GM12878 (cell line): ENCODE measurements at regions not wholly inside any gene's neighbourhood (a gene's known extent, or its start where the extent isn't known, plus 50 kb on each side); places are given as distances from the start of the nearest gene placed in this dataset.

Experiments
- ATAC-seq: fragments of 200-7000 bp; cut with Tn5 transposase; 3 replicates; pipeline ENCODE4 v1.9.1; 2020; ENCODE audit warnings: mild to moderate bottlenecking, moderate library complexity
- BruUV-seq: library from RNA; stranded (reverse); fragments of 400-500 nt; replicated peaks from 2 replicates; lab custom pipeline; 2021; lab: Mats Ljungman, UMichigan
- CTCF ChIA-PET: fragments of 300-600 bp; sonication (Branson Sonifier 250); formaldehyde crosslinking; extraction: SDS; loops from one replicate; lab custom pipeline; 2021; ENCODE audit warnings: inconsistent platforms; lab: Yijun Ruan, JAX
- POLR2A ChIA-PET: fragments of 350-600 bp; formaldehyde crosslinking; extraction: SDS; loops from one replicate; lab custom pipeline; 2021; ENCODE audit warnings: inconsistent platforms; lab: Charles Lee
- RAD21 ChIA-PET: fragments of 300-600 bp; sonication (Branson Sonifier 250); formaldehyde crosslinking; loops from one replicate; lab custom pipeline; 2023; ENCODE audit warnings: antibody characterized with exemption; ENCODE audit not compliant: unreplicated experiment; lab: Charles Lee
- SMC1A ChIA-PET: fragments of 300-600 bp; sonication (Branson Sonifier 250); formaldehyde crosslinking; loops from one replicate; lab custom pipeline; 2023; ENCODE audit not compliant: unreplicated experiment, uncharacterized antibody; lab: Charles Lee
- DNase-seq: peaks from one replicate; pipeline ENCODE4 v3.0.0-alpha.2; 2011; ENCODE audit warnings: low read depth, low spot score
- FAIRE-seq: peaks from 3 replicates; lab custom pipeline; 2011; peaks lifted over from hg19 to GRCh38; lab: Jason Lieb, UNC
- H2AFZ ChIP-seq: 2 replicates; pipeline ENCODE4 v1.6.0; 2011; ENCODE audit warnings: low read depth, low read length, control low read depth; ENCODE audit not compliant: control insufficient read depth
- H3K27ac ChIP-seq: 2 replicates; pipeline ENCODE4 v1.5.1; 2011; ENCODE audit warnings: control low read depth; ENCODE audit not compliant: control insufficient read depth, insufficient read depth
- H3K27me3 ChIP-seq, 2 experiments: replicated peaks in 1 of 2; 2 replicates each; pipeline versions ENCODE4 v1.6.0 to v1.6.1; 2011; ENCODE audit warnings: low read length in 1 of 2; ENCODE audit not compliant: control insufficient read depth in 2 of 2, insufficient read depth in 2 of 2
- H3K36me3 ChIP-seq, 2 experiments: 2 replicates each; pipeline ENCODE4 v1.5.1; 2011; ENCODE audit warnings: low read length in 1 of 2; ENCODE audit not compliant: control insufficient read depth in 2 of 2, insufficient read depth in 2 of 2
- H3K4me1 ChIP-seq: 2 replicates; pipeline ENCODE4 v1.6.1; 2011; ENCODE audit warnings: mild to moderate bottlenecking, low read length, moderate library complexity, mixed read lengths; ENCODE audit not compliant: control insufficient read depth, insufficient read depth
- H3K4me2 ChIP-seq: 2 replicates; pipeline ENCODE4 v1.6.0; 2011; ENCODE audit warnings: control low read depth; ENCODE audit not compliant: control insufficient read depth, insufficient read depth
- H3K4me3 ChIP-seq: fragments of 200-600 bp; sonication (generic); 2 replicates; pipeline ENCODE4 v1.5.1; 2016
- H3K79me2 ChIP-seq: 2 replicates; pipeline ENCODE4 v1.6.0; 2011; ENCODE audit warnings: low read length; ENCODE audit not compliant: control insufficient read depth, insufficient read depth
- H3K9ac ChIP-seq: 2 replicates; pipeline ENCODE4 v1.8.0; 2011; ENCODE audit warnings: low read length, control low read depth, mixed read lengths; ENCODE audit not compliant: control insufficient read depth, insufficient read depth
- H3K9me3 ChIP-seq: replicated peaks from 3 replicates; pipeline ENCODE4 v1.5.1; 2011; ENCODE audit warnings: mild to moderate bottlenecking, low read length; ENCODE audit not compliant: control insufficient read depth, insufficient read depth
- H4K20me1 ChIP-seq: 2 replicates; pipeline ENCODE4 v1.6.0; 2011; ENCODE audit not compliant: control insufficient read depth, insufficient read depth
- CREB1 ChIP-seq: IDR thresholded peaks from 2 replicates; pipeline ENCODE4 v1.6.1; 2012; ENCODE audit warnings: low read depth, mild to moderate bottlenecking, inconsistent platforms
- HCFC1 ChIP-seq: fragments of 150-350 bp; IDR thresholded peaks from 2 replicates; pipeline ENCODE4 v1.6.1; 2014; ENCODE audit warnings: low read length
- IKZF2 ChIP-seq, 2 experiments: fragments of 450-650 bp; IDR thresholded peaks; 2 replicates each; pipeline ENCODE4 v1.6.1; 2017; ENCODE audit warnings: mild to moderate bottlenecking in 2 of 2, moderate library complexity in 2 of 2
- JUNB ChIP-seq: IDR thresholded peaks from 2 replicates; pipeline ENCODE4 v1.6.1; 2016; ENCODE audit warnings: antibody characterized with exemption, mild to moderate bottlenecking
- JUND ChIP-seq: IDR thresholded peaks from 2 replicates; pipeline ENCODE4 v1.6.1; 2012; ENCODE audit warnings: low read depth, mild to moderate bottlenecking, low read length, improper control_type of control experiment, moderate library complexity
- KAT2A ChIP-seq: conservative IDR thresholded peaks from 2 replicates; pipeline ENCODE4 v1.6.1; 2011; ENCODE audit warnings: low read depth, low read length; ENCODE audit not compliant: control insufficient read depth
- MYC ChIP-seq: IDR thresholded peaks from 2 replicates; pipeline ENCODE4 v1.6.1; 2011; ENCODE audit warnings: mild to moderate bottlenecking, low read length, moderate library complexity, inconsistent platforms; ENCODE audit not compliant: insufficient read depth, insufficient replicate concordance, insufficient read length, severe bottlenecking
- NKRF ChIP-seq: fragments of 450-650 bp; conservative IDR thresholded peaks from 2 replicates; pipeline ENCODE4 v1.6.1; 2017; ENCODE audit warnings: mild to moderate bottlenecking, moderate library complexity
- NRF1 ChIP-seq: conservative IDR thresholded peaks from 2 replicates; pipeline ENCODE4 v1.6.1; 2011; ENCODE audit warnings: mild to moderate bottlenecking, low read depth, low read length, improper control_type of control experiment
- SIX5 ChIP-seq: IDR thresholded peaks from 2 replicates; pipeline ENCODE4 v1.6.1; 2011; ENCODE audit warnings: mild to moderate bottlenecking, low read depth, low read length, moderate library complexity; ENCODE audit not compliant: severe bottlenecking
- SPI1 ChIP-seq: IDR thresholded peaks from 2 replicates; pipeline ENCODE4 v1.6.1; 2011; ENCODE audit warnings: low read depth, mild to moderate bottlenecking, low read length, moderate library complexity, borderline replicate concordance; ENCODE audit not compliant: insufficient read depth
- USF2 ChIP-seq: IDR thresholded peaks from 2 replicates; pipeline ENCODE4 v1.6.1; 2011; ENCODE audit warnings: low read depth, low read length, improper control_type of control experiment, borderline replicate concordance
- ZNF24 ChIP-seq: fragments of 450-650 bp; IDR thresholded peaks from 2 replicates; pipeline ENCODE4 v1.6.1; 2017; ENCODE audit warnings: antibody characterized with exemption, mild to moderate bottlenecking
- WGBS: methylation state at CpG from one replicate; pipeline ENCODE4 v1.1.6; 2016; ENCODE audit warnings: low lambda C conversion rate; ENCODE audit not compliant: insufficient replicate concordance, insufficient coverage; ENCODE audit errors: missing lambda C conversion rate; 5-methylcytosine and 5-hydroxymethylcytosine counted together
- in situ Hi-C: fragments of 300-500 bp; cut with MboI; formaldehyde crosslinking; loops from 9 replicates; pipeline ENCODE4 v1.14.3; 2018; ENCODE audit warnings: mixed read lengths
- intact Hi-C: fragments of 100-400 bp; cut with micrococcal nuclease; formaldehyde crosslinking; loops from one replicate; pipeline ENCODE4 v1.14.2; 2022; ENCODE audit not compliant: unreplicated experiment
- TF ChIP-seq, protein P1 (sequence below): fragments of 450-650 bp; IDR thresholded peaks from 2 replicates; pipeline ENCODE4 v1.6.1; 2017; ENCODE audit warnings: mild to moderate bottlenecking, moderate library complexity
- TF ChIP-seq, protein P2 (sequence below): IDR thresholded peaks from 2 replicates; pipeline ENCODE4 v1.6.1; 2012; ENCODE audit warnings: low read depth, low read length, improper control_type of control experiment

- TF ChIP-seq NKRF (no peak), USF2 (no peak), JUNB (no peak), JUND (no peak)
- TF ChIP-seq, protein P1, sequence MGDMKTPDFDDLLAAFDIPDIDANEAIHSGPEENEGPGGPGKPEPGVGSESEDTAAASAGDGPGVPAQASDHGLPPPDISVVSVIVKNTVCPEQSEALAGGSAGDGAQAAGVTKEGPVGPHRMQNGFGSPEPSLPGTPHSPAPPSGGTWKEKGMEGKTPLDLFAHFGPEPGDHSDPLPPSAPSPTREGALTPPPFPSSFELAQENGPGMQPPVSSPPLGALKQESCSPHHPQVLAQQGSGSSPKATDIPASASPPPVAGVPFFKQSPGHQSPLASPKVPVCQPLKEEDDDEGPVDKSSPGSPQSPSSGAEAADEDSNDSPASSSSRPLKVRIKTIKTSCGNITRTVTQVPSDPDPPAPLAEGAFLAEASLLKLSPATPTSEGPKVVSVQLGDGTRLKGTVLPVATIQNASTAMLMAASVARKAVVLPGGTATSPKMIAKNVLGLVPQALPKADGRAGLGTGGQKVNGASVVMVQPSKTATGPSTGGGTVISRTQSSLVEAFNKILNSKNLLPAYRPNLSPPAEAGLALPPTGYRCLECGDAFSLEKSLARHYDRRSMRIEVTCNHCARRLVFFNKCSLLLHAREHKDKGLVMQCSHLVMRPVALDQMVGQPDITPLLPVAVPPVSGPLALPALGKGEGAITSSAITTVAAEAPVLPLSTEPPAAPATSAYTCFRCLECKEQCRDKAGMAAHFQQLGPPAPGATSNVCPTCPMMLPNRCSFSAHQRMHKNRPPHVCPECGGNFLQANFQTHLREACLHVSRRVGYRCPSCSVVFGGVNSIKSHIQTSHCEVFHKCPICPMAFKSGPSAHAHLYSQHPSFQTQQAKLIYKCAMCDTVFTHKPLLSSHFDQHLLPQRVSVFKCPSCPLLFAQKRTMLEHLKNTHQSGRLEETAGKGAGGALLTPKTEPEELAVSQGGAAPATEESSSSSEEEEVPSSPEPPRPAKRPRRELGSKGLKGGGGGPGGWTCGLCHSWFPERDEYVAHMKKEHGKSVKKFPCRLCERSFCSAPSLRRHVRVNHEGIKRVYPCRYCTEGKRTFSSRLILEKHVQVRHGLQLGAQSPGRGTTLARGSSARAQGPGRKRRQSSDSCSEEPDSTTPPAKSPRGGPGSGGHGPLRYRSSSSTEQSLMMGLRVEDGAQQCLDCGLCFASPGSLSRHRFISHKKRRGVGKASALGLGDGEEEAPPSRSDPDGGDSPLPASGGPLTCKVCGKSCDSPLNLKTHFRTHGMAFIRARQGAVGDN, result no peak
Observed at GRCh38 chr5:89695371-89695770, 714.2 kb downstream of the CETN3 start (continued).

GRCh38 chr5:89694026-89694550 lies 715.5 kb downstream of the CETN3 start:
- WGBS, result 80% methylated on average over 3 of the region's 3 CpGs
- H3K4me1 ChIP-seq, result no peaks in the 10 kb centered on the region
- FAIRE-seq, result no peak

More at GRCh38 chr5:89694026-89694550, 715.5 kb downstream of the CETN3 start:
- ChIA-PET SMC1A (no interaction called here), RAD21 (no interaction called here), POLR2A (no interaction called here), CTCF (interaction anchor here (1.3 kb wide), 1 partner anchor 10 kb away, joined by 3 read pairs; no protein-coding TSS in a partner anchor)
- no peaks in the 10 kb centered on the region for H3K27me3 ChIP-seq
- no peaks in the 10 kb centered on the region; the same call in 2 of the 3 replicates for H3K9me3 ChIP-seq
- no peak overlapping the region for H3K4me2 ChIP-seq
- H3K79me2 ChIP-seq, result no peaks in the 10 kb centered on the region
- in situ Hi-C loops, result no loop called here
- ATAC-seq, result no peak
- TF ChIP-seq NRF1, result no peak
- TF ChIP-seq SPI1, result no peak
- no peak for TF ChIP-seq KAT2A
- TF ChIP-seq, protein P2, sequence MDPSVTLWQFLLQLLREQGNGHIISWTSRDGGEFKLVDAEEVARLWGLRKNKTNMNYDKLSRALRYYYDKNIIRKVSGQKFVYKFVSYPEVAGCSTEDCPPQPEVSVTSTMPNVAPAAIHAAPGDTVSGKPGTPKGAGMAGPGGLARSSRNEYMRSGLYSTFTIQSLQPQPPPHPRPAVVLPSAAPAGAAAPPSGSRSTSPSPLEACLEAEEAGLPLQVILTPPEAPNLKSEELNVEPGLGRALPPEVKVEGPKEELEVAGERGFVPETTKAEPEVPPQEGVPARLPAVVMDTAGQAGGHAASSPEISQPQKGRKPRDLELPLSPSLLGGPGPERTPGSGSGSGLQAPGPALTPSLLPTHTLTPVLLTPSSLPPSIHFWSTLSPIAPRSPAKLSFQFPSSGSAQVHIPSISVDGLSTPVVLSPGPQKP, result no peak
- TF ChIP-seq SIX5, result no peak
- TF ChIP-seq IKZF2 (IDR thresholded peaks at IDR 0.05), result no peak
- no peak for TF ChIP-seq CREB1
- no peak for TF ChIP-seq MYC
- no peak for TF ChIP-seq ZNF24
- no peak for TF ChIP-seq HCFC1
- no peak overlapping the region for H3K4me3 ChIP-seq
- no peaks in the 10 kb centered on the region for H4K20me1 ChIP-seq
- intact Hi-C loops, result no loop called here
- no peaks in the 10 kb centered on the region for H3K36me3 ChIP-seq
- no TSS peak for BruUV-seq
- no peak for DNase-seq
- H3K9ac ChIP-seq, result no peak overlapping the region
- no peak overlapping the region for H3K27ac ChIP-seq
- no peak overlapping the region for H2AFZ ChIP-seq
